Common myeloid progenitor, CD34-positive (primary cell): ENCODE measurements at regions not wholly inside any gene's neighbourhood (a gene's known extent, or its start where the extent isn't known, plus 50 kb on each side); places are given as distances from the start of the nearest gene placed in this dataset.
A peak's percentile ranks its signal among the peaks of the same experiment; 100 is the strongest.

Experiments
- CTCF ChIA-PET: fragments of 350-600 bp; sonication (Branson Sonifier 250); formaldehyde crosslinking; loops from one replicate; lab custom pipeline; 2021; ENCODE audit warnings: antibody characterized with exemption; lab: Charles Lee
- POLR2A ChIA-PET: fragments of 350-600 bp; sonication (Branson Sonifier 250); formaldehyde crosslinking; loops from one replicate; lab custom pipeline; 2021; ENCODE audit warnings: antibody characterized with exemption; lab: Charles Lee
- DNase-seq, 3 donors: peaks; one replicate each; pipeline versions ENCODE4 v3.0.0 to v3.0.0-alpha.2; 2013
- H3K27ac ChIP-seq, 2 experiments: 1 replicate in 1 of 2; 2 replicates in 1 of 2; pipeline ENCODE4 v1.7.0; 2013; ENCODE audit warnings: inconsistent platforms in 2 of 2, low read length in 2 of 2, mild to moderate bottlenecking in 2 of 2, low read depth in 1 of 2, moderate library complexity in 1 of 2; ENCODE audit not compliant: severe bottlenecking in 2 of 2, insufficient read depth in 1 of 2, poor library complexity in 1 of 2
- H3K27me3 ChIP-seq, 5 experiments: replicated peaks in 2 of 5; 1 replicate in 3 of 5; 2 replicates in 2 of 5; pipeline versions ENCODE4 v1.6.1 to v1.7.0; 2013; ENCODE audit warnings: low read length in 4 of 5, mild to moderate bottlenecking in 2 of 5, moderate library complexity in 2 of 5, inconsistent platforms in 1 of 5; ENCODE audit not compliant: insufficient read depth in 5 of 5, control insufficient read depth in 4 of 5
- H3K36me3 ChIP-seq, 4 experiments: 1 replicate in 2 of 4; 2 replicates in 2 of 4; pipeline versions ENCODE4 v1.6.1 to v1.7.0; 2013; ENCODE audit warnings: low read length in 3 of 4, control low read depth in 1 of 4, mild to moderate bottlenecking in 1 of 4; ENCODE audit not compliant: control insufficient read depth in 4 of 4, insufficient read depth in 4 of 4
- H3K4me1 ChIP-seq, 4 experiments: 1 replicate in 3 of 4; 2 replicates in 1 of 4; pipeline versions ENCODE4 v1.6.1 to v1.7.1; 2013; ENCODE audit warnings: low read length in 3 of 4, mild to moderate bottlenecking in 3 of 4, control low read depth in 1 of 4, inconsistent platforms in 1 of 4, moderate library complexity in 1 of 4; ENCODE audit not compliant: control insufficient read depth in 4 of 4, insufficient read depth in 4 of 4; ENCODE audit errors: control extremely low read depth in 1 of 4
- H3K4me3 ChIP-seq, 7 experiments: 1 replicate in 4 of 7; 2 replicates in 3 of 7; pipeline versions ENCODE4 v1.5.1 to v1.7.0; 2013; ENCODE audit warnings: mild to moderate bottlenecking in 7 of 7, low read length in 6 of 7, moderate library complexity in 6 of 7, inconsistent platforms in 2 of 7, low read depth in 2 of 7, control low read depth in 1 of 7; ENCODE audit not compliant: insufficient read depth in 4 of 7, control insufficient read depth in 1 of 7; ENCODE audit errors: extremely low read depth in 1 of 7
- H3K9me3 ChIP-seq, 5 experiments: 1 replicate in 4 of 5; 2 replicates in 1 of 5; pipeline versions ENCODE4 v1.6.1 to v1.7.1; 2013; ENCODE audit warnings: low read length in 4 of 5, mild to moderate bottlenecking in 2 of 5, inconsistent platforms in 1 of 5, low read depth in 1 of 5, moderate library complexity in 1 of 5; ENCODE audit not compliant: control insufficient read depth in 4 of 5, insufficient read depth in 2 of 5; ENCODE audit errors: control extremely low read depth in 1 of 5
- WGBS: methylation state at CpG from one replicate; pipeline ENCODE4 v1.1.5; 2013; ENCODE audit not compliant: insufficient coverage; 5-methylcytosine and 5-hydroxymethylcytosine counted together

GRCh38 chr5:120260651-120261050 lies 203.4 kb upstream of the PRR16 start:
- Histone ChIP-seq H3K36me3 (no peaks in the 10 kb centered on the region), H3K27ac (no peak overlapping the region), H3K4me1 (peaks cover 0 to 8% (median 2%) of the 10 kb centered on the region in 4 experiments), H3K9me3 (no peaks in the 10 kb centered on the region), H3K27me3 (no peaks in the 10 kb centered on the region), H3K4me3 (no peak overlapping the region)
- no peak for DNase-seq
- ChIA-PET POLR2A (interaction anchor here (1.2 kb wide), 1 partner anchor 15 kb away, joined by 3 read pairs; no protein-coding TSS in a partner anchor), CTCF (no interaction called here)
- no CpG with 5 or more reads among the region's 1 CpG for WGBS

GRCh38 chr5:120270498-120270897 lies 193.6 kb upstream of the PRR16 start:
- Histone ChIP-seq H3K27ac (no peak overlapping the region), H3K9me3 (peaks cover 0 to 4% (median 0%) of the 10 kb centered on the region in 5 experiments), H3K27me3 (no peaks in the 10 kb centered on the region), H3K4me3 (no peak overlapping the region), H3K4me1 (no peaks in the 10 kb centered on the region), H3K36me3 (no peaks in the 10 kb centered on the region)
- no peak for DNase-seq
- ChIA-PET CTCF (interaction anchor here (1.5 kb wide), 1 partner anchor 8 kb away, joined by 4 read pairs; no protein-coding TSS in a partner anchor), POLR2A (no interaction called here)
- 100% methylated on average over 1 of the region's 2 CpGs for WGBS

GRCh38 chr5:120293796-120294195 lies 170.3 kb upstream of the PRR16 start:
- WGBS, result 80% methylated on average over 1 of the region's 3 CpGs
- DNase-seq, result no peak
- Histone ChIP-seq H3K27ac (no peak overlapping the region), H3K4me3 (no peak overlapping the region), H3K4me1 (peaks cover 0 to 7% (median 0%) of the 10 kb centered on the region in 4 experiments), H3K9me3 (no peaks in the 10 kb centered on the region), H3K27me3 (no peaks in the 10 kb centered on the region), H3K36me3 (no peaks in the 10 kb centered on the region)
- ChIA-PET POLR2A (no interaction called here), CTCF (no interaction called here)

- Histone ChIP-seq H3K4me3 (no peak overlapping the region), H3K9me3 (no peaks in the 10 kb centered on the region), H3K27me3 (no peaks in the 10 kb centered on the region), H3K36me3 (no peaks in the 10 kb centered on the region), H3K27ac (no peak overlapping the region), H3K4me1 (peaks cover 0 to 14% (median 2%) of the 10 kb centered on the region in 4 experiments)
- WGBS, result 89% methylated on average over 1 of the region's 1 CpG
- POLR2A ChIA-PET, result no interaction called here
- no peak for DNase-seq
- CTCF ChIA-PET, result no interaction called here
These were observed 166.5 kb upstream of the PRR16 start for GRCh38 chr5:120297616-120298015.

GRCh38 chr5:120298981-120299380 lies 165.1 kb upstream of the PRR16 start:
- DNase-seq, result peak in 2 of 3 donors; percentile 18 to 44
- H3K4me3 ChIP-seq, result peak overlapping the region in 1 of 7 experiments; percentile 14
- H3K27me3 ChIP-seq, result no peaks in the 10 kb centered on the region
- H3K27ac ChIP-seq, result peak overlapping the region; percentile 19 to 54
- no peaks in the 10 kb centered on the region for H3K9me3 ChIP-seq
- no peaks in the 10 kb centered on the region for H3K36me3 ChIP-seq
- ChIA-PET CTCF (no interaction called here), POLR2A (no interaction called here)
- no CpG with 5 or more reads among the region's 1 CpG for WGBS
- peaks cover 0 to 14% (median 2%) of the 10 kb centered on the region in 4 experiments for H3K4me1 ChIP-seq

- POLR2A ChIA-PET, result interaction anchor here (0.7 kb wide), 1 partner anchor 1707 kb away, joined by 3 read pairs; no protein-coding TSS in a partner anchor
- no peaks in the 10 kb centered on the region for H3K27me3 ChIP-seq
- DNase-seq, result peak; percentile 38 to 90 (median 85)
- CTCF ChIA-PET, result interaction anchor here (0.9 kb wide), 1 partner anchor 64 kb away, joined by 3 read pairs; no protein-coding TSS in a partner anchor
- H3K4me3 ChIP-seq, result peak overlapping the region in 1 of 7 experiments; percentile 6
- 0% methylated on average over 2 of the region's 2 CpGs for WGBS
- H3K4me1 ChIP-seq, result peaks cover 0 to 11% (median 6%) of the 10 kb centered on the region in 4 experiments
- H3K27ac ChIP-seq, result no peak overlapping the region
- H3K36me3 ChIP-seq, result no peaks in the 10 kb centered on the region
- H3K9me3 ChIP-seq, result no peaks in the 10 kb centered on the region
These were observed 159.4 kb upstream of the PRR16 start for GRCh38 chr5:120304663-120305062.

- no peak for DNase-seq
- H3K27me3 ChIP-seq, result no peaks in the 10 kb centered on the region
- ChIA-PET POLR2A (no interaction called here), CTCF (no interaction called here)
- no peaks in the 10 kb centered on the region for H3K9me3 ChIP-seq
- no peak overlapping the region for H3K27ac ChIP-seq
- no peaks in the 10 kb centered on the region for H3K36me3 ChIP-seq
- no CpG with 5 or more reads among the region's 3 CpGs for WGBS
- H3K4me3 ChIP-seq, result no peak overlapping the region
- peaks cover 0 to 11% (median 5%) of the 10 kb centered on the region in 4 experiments for H3K4me1 ChIP-seq
These were observed 157.8 kb upstream of the PRR16 start for GRCh38 chr5:120306303-120306702.
